Adrenal gland (tissue), 9 donors: ENCODE measurements at regions not wholly inside any gene's neighbourhood (a gene's known extent, or its start where the extent isn't known, plus 50 kb on each side); places are given as distances from the start of the nearest gene placed in this dataset.
"Not testable (repeated sequence)": the region's sequence is repeated elsewhere in the genome, so short reads cannot be mapped to it uniquely, and the experiment has no call there.

ENCODE experiments used
- DNase-seq, 7 donors: peaks; one replicate each; pipeline ENCODE4 v3.0.0-alpha.2; 2019 to 2020
- H3K27ac ChIP-seq, 5 donors: fragments of 200-600 bp; sonication (generic) in 4 of 5; 1 replicate in 3 of 5; 2 replicates in 2 of 5; pipeline versions ENCODE4 v1.5.1 to v1.8.0; 2016 to 2020; ENCODE audit warnings: mild to moderate bottlenecking in 1 of 5
- H3K27me3 ChIP-seq: fragments of 200-600 bp; 2 replicates; pipeline ENCODE4 v1.8.0; 2021
- H3K36me3 ChIP-seq, 2 donors: fragments of 200-600 bp; replicated peaks in 1 of 2; 1 replicate in 1 of 2; 2 replicates in 1 of 2; pipeline versions ENCODE4 v1.5.1 to v1.8.0; 2018 to 2022
- H3K4me1 ChIP-seq, 2 donors: fragments of 200-600 bp; replicated peaks in 1 of 2; 1 replicate in 1 of 2; 2 replicates in 1 of 2; pipeline versions ENCODE4 v1.5.1 to v1.8.0; 2018 to 2021
- H3K4me3 ChIP-seq, 4 donors: fragments of 200-600 bp; sonication (generic) in 3 of 4; one replicate each; pipeline ENCODE4 v1.5.1; 2016 to 2018
- H3K9me3 ChIP-seq, 3 donors: fragments of 200-600 bp; sonication (generic) in 1 of 3; replicated peaks in 1 of 3; 1 replicate in 2 of 3; 2 replicates in 1 of 3; pipeline versions ENCODE4 v1.5.1 to v1.8.0; 2016 to 2021
- CTCF ChIP-seq, 6 experiments: fragments of 450-650 bp in 4 of 6; fragments of 200-600 bp in 2 of 6; sonication (generic) in 1 of 6; IDR thresholded peaks; 1 replicate in 5 of 6; 2 replicates in 1 of 6; pipeline versions ENCODE4 v1.5.1 to v1.8.0; 2016 to 2021; ENCODE audit warnings: antibody characterized with exemption in 6 of 6, mild to moderate bottlenecking in 2 of 6, moderate library complexity in 1 of 6
- POLR2A ChIP-seq, 2 donors: fragments of 450-650 bp; IDR thresholded peaks; one replicate each; pipeline ENCODE4 v1.6.1; 2017; ENCODE audit warnings: antibody characterized with exemption in 2 of 2, mild to moderate bottlenecking in 2 of 2, moderate library complexity in 1 of 2
- WGBS, 4 donors: extraction: QIAGEN DNeasy Blood & Tissue Kit in 2 of 4; methylation state at CpG; one replicate each; pipeline versions ENCODE4 v1.1.5 to v1.1.7; 2013 to 2017; 5-methylcytosine and 5-hydroxymethylcytosine counted together
- intact Hi-C, 2 donors: fragments of 100-400 bp; cut with DNase I; formaldehyde crosslinking; loops; one replicate each; pipeline versions ENCODE4 v1.14.1 to v1.15.0; 2022 to 2023
- donor health status: healthy with polysubstance abuse.
- donor health status: Bipolar disorder and iron deficiency.
- donor health status: DM: yes; HTN: yes; CAD: no.
- donor health status: DM: no; HTN: no; CAD: no.
- donor health status: DM: no; HTN: no; CAD: no.

GRCh38 chr3:164723396-164723795, 354.9 kb downstream of the SI start:
- no peak for TF ChIP-seq POLR2A (IDR thresholded peaks at IDR 0.05)
- TF ChIP-seq CTCF (IDR thresholded peaks at IDR 0.05): no peak
- no peak overlapping the region for H3K27ac ChIP-seq
- H3K36me3 ChIP-seq: no peaks in the 10 kb centered on the region
- WGBS, 4 donors: 68 to 95% (median 76%) methylated on average over 3 to 4 of the region's 4 CpGs
- no peaks in the 10 kb centered on the region for H3K9me3 ChIP-seq
- no peak for DNase-seq
- no peaks in the 10 kb centered on the region for H3K4me1 ChIP-seq
- H3K27me3 ChIP-seq: no peaks in the 10 kb centered on the region
- H3K4me3 ChIP-seq: no peak overlapping the region
- intact Hi-C loops: no loop called here

DNA sequence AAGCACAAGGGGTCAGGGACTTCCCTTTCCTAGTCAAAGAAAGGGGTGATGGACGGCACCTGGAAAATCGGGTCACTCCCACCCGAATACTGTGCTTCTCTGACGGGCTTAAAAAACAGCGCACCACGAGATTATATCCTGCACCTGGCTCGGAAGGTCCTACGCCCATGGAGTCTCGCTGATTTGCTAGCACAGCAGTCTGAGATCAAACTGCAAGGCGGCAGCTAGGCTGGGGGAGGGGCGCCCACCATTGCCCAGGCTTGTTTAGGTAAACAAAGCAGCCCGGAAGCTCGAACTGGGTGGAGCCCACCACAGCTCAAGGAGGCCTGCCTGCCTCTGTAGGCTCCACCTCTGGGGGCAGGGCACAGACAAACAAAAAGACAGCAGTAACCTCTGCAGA, 375.5 kb downstream of the SI start:
- H3K36me3 ChIP-seq, H3K4me1 ChIP-seq, DNase-seq, H3K9me3 ChIP-seq, intact Hi-C loops, H3K27me3 ChIP-seq, H3K27ac ChIP-seq, H3K4me3 ChIP-seq: not testable (repeated sequence)
- 73 to 94% (median 85%) methylated on average over 6 to 13 of the region's 13 CpGs for WGBS, 4 donors

DNA sequence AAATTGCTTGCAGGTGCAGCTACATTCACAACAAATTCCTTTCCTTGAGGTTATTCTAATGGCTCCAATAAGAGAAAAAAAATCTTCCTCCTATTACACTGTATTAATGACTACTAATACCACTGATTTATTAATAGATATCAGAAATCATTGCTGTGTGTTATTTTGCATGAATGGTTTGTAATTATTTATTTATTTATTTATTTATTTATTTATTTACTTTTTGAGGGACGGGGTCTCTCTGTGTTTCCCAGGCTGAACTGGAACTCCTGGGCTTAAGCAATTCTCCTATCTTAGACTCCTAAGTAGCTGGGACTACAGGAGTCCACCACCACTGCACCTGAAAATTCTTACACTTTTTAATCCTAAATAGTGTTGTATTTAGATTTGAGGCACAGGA, 390.4 kb downstream of the SI start:
- H3K27me3 ChIP-seq: no peaks in the 10 kb centered on the region
- no peak for TF ChIP-seq CTCF (IDR thresholded peaks at IDR 0.05)
- TF ChIP-seq POLR2A (IDR thresholded peaks at IDR 0.05): no peak

DNA sequence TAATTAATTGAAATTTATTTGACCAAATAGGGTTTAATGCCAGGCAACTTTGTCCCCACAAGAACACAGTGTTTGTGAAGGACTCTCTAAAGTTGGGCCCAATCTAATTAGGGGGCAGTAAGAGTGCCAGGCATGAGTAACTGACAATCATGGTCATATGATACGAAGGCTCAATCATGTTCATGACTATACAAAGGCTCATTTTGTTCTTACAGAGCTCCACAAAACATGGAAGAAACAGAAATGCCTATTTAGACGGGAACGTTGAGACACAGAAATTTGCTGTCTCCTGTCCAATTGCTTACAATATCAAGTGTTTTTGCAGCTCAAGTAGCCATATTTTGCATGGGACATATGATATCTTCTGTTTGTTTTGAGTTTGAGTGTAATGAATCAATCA, 391.1 kb downstream of the SI start:
- intact Hi-C loops: no loop called here
- TF ChIP-seq CTCF (IDR thresholded peaks at IDR 0.05): no peak
- TF ChIP-seq POLR2A (IDR thresholded peaks at IDR 0.05): no peak
- Histone ChIP-seq H3K9me3 (no peaks in the 10 kb centered on the region), H3K27ac (no peak overlapping the region), H3K27me3 (no peaks in the 10 kb centered on the region), H3K4me3 (no peak overlapping the region), H3K4me1 (no peaks in the 10 kb centered on the region), H3K36me3 (no peaks in the 10 kb centered on the region)
- no peak for DNase-seq
- WGBS, 4 donors: 63 to 70% (median 65%) methylated on average over 3 of the region's 3 CpGs

More for the DNA sequence above, 390.4 kb downstream of the SI start:
- Histone ChIP-seq H3K4me3 (no peak overlapping the region), H3K4me1 (no peaks in the 10 kb centered on the region), H3K9me3 (no peaks in the 10 kb centered on the region), H3K36me3 (no peaks in the 10 kb centered on the region), H3K27ac (no peak overlapping the region)
- intact Hi-C loops: no loop called here
- DNase-seq: no peak
- 57 to 74% (median 59%) methylated on average over 1 of the region's 1 CpG for WGBS, 4 donors

- no peaks in the 10 kb centered on the region for H3K27me3 ChIP-seq
- intact Hi-C loops: no loop called here
- H3K9me3 ChIP-seq: peaks cover 0 to 3% (median 0%) of the 10 kb centered on the region in 3 donors
- WGBS, 4 donors: 51 to 62% (median 57%) methylated on average over 3 of the region's 3 CpGs
- H3K27ac ChIP-seq: no peak overlapping the region
- DNase-seq: no peak
- H3K4me1 ChIP-seq: no peaks in the 10 kb centered on the region
- no peaks in the 10 kb centered on the region for H3K36me3 ChIP-seq
- H3K4me3 ChIP-seq: no peak overlapping the region
- no peak for TF ChIP-seq POLR2A (IDR thresholded peaks at IDR 0.05)
- TF ChIP-seq CTCF (IDR thresholded peaks at IDR 0.05): no peak
These were observed 394.8 kb downstream of the SI start for GRCh38 chr3:164683489-164683888.
